Activated naive CD8-positive, alpha-beta T cell (primary cell): ENCODE measurements at regions not wholly inside any gene's neighbourhood (a gene's known extent, or its start where the extent isn't known, plus 50 kb on each side); places are given as distances from the start of the nearest gene placed in this dataset.
"Not testable (repeated sequence)": the region's sequence is repeated elsewhere in the genome, so short reads cannot be mapped to it uniquely, and the experiment has no call there.

Experiments used
- H3K27ac Mint-ChIP-seq: one replicate; pipeline ENCODE4 v1.8.0; 2021; ENCODE audit warnings: mixed read lengths
- H3K27me3 Mint-ChIP-seq: one replicate; pipeline ENCODE4 v1.8.0; 2021; ENCODE audit warnings: mixed read lengths
- H3K36me3 Mint-ChIP-seq: one replicate; pipeline ENCODE4 v1.8.0; 2021; ENCODE audit warnings: mixed read lengths
- H3K4me1 Mint-ChIP-seq: one replicate; pipeline ENCODE4 v1.8.0; 2021; ENCODE audit warnings: low read depth, mixed read lengths
- H3K4me3 Mint-ChIP-seq: one replicate; pipeline ENCODE4 v1.8.0; 2021; ENCODE audit warnings: mild to moderate bottlenecking, mixed read lengths
- H3K9me3 Mint-ChIP-seq: one replicate; pipeline ENCODE4 v1.8.0; 2021; ENCODE audit warnings: low read depth, mixed read lengths

DNA sequence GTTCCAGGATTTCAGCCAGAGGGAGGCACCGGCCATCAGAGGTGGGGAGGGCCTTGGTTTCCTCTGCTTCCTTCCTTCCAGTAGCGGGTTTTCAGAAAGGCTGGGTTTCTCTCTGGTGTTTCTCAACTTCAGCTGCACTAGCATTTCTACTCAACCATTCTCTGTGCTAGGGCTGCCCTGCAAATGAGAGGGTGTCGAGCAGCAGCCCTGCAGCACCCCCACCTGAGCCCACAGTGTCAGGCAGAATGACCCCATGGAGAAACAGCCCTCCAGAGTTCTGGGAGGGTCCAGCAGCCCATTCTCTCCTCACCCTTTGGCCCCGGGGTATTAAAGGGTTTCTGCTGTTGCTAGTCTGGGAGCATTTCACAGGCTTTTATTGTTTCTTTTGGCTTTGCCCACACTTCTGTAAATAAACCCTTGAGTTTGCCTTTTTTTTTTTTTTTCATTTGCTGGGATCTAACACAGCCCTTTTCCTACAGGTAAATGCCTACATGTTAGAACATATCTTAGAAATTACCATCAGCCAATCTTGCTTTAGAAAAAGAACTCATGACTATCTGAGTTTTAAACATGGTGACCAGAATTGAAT is 151.5 kb upstream of the VIPR2 start:
- H3K4me3 Mint-ChIP-seq, result no peak overlapping the region
- H3K36me3 Mint-ChIP-seq, result peaks cover 2% of the 10 kb centered on the region
- peaks cover 10% of the 10 kb centered on the region for H3K9me3 Mint-ChIP-seq
- H3K27me3 Mint-ChIP-seq, result peaks cover 16% of the 10 kb centered on the region
- H3K27ac Mint-ChIP-seq, result no peak overlapping the region
- H3K4me1 Mint-ChIP-seq, result no peaks in the 10 kb centered on the region

DNA sequence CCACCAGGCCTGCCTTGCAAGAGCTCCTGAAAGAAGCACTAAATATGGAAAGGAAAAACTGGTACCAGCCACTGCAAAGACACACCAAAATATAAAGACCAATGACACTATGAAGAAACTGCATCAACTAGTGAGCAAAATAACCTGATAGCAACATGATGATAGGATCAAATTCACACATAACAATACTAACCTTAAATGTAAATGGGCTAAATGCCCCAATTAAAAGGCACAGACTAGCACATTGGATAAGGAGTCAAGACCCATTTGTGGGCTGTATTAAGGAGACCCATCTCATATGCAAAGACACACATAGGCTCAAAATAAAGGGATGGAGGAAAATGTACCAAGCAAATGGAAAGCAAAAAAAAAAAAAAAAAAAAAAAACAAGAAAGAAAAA is 141.8 kb upstream of the VIPR2 start:
- Mint-ChIP-seq H3K9me3 (peaks cover 17% of the 10 kb centered on the region), H3K27me3 (peaks cover 20% of the 10 kb centered on the region)
- H3K4me1 Mint-ChIP-seq, H3K4me3 Mint-ChIP-seq, H3K27ac Mint-ChIP-seq, H3K36me3 Mint-ChIP-seq: not testable (repeated sequence)

DNA sequence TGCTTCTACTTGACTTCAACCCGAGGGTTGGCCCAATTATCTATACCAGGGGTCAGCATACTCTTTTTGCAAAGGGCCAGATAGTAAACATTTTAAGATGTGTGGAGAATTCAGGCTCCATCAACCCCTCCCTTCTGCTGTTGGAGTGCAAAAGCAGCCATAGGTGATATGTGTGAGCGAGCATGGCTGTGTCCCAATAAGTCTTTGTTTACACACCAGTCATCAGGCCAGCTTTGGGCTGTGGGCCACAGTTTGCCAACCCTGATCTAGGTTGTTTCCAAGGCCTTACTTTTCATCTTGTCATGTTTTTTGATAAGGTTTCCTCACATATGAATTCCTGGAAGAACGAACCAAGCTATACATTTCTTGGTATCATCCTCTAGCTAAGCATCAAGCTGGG is 136.9 kb upstream of the VIPR2 start:
- Mint-ChIP-seq H3K27ac (no peak overlapping the region), H3K27me3 (peaks cover 22% of the 10 kb centered on the region), H3K36me3 (no peaks in the 10 kb centered on the region), H3K4me3 (no peak overlapping the region), H3K9me3 (peaks cover 8% of the 10 kb centered on the region), H3K4me1 (no peaks in the 10 kb centered on the region)

DNA sequence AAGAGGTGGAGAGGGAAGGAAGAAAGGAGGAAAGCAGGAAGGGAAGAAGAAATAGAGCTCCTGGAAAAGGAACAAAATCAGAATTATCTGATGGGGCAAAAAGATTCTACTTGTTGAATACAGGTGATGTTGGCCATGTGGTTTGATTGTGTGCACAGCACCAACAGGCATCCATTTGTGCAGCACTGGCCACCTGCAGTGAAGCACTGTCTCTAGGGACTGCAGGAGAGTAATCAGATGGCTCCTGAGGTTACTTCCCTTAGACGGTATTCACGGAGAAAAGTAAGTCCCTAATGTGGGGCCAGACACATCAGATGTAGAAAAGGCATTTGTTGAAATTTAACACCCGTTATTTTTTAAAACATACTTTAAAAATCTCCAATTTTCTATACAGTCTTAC is 135.3 kb upstream of the VIPR2 start:
- Mint-ChIP-seq H3K27ac (no peak overlapping the region), H3K36me3 (no peaks in the 10 kb centered on the region), H3K27me3 (peaks cover 21% of the 10 kb centered on the region), H3K9me3 (no peaks in the 10 kb centered on the region), H3K4me1 (no peaks in the 10 kb centered on the region), H3K4me3 (no peak overlapping the region)

GRCh38 chr7:159272739-159273138 is 128.1 kb upstream of the VIPR2 start:
- Mint-ChIP-seq H3K27ac (no peak overlapping the region), H3K9me3 (peaks cover 22% of the 10 kb centered on the region), H3K4me3 (no peak overlapping the region), H3K36me3 (peaks cover 9% of the 10 kb centered on the region), H3K27me3 (peaks cover 9% of the 10 kb centered on the region), H3K4me1 (no peaks in the 10 kb centered on the region)

DNA sequence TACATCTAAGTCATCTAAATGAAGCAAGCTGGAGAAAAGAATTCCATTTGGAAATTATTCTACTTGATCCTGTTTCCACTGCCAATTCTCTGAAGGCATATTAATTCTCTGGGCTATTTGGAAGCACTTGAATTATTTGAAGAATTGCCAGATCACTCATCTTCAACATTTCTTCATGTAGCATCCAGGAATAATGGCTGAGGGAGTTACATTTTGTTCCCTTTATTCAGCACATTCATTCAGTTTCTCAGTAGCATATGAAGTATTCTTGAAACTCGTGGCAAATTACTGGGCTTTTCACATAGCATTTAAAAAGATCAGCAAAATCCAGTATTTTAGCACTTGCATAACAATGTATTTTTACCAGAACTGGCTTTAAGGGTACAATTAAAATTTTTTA is 127.1 kb upstream of the VIPR2 start:
- no peaks in the 10 kb centered on the region for H3K4me1 Mint-ChIP-seq
- no peak overlapping the region for H3K27ac Mint-ChIP-seq
- no peak overlapping the region for H3K4me3 Mint-ChIP-seq
- H3K9me3 Mint-ChIP-seq, result peaks cover 22% of the 10 kb centered on the region
- H3K27me3 Mint-ChIP-seq, result peaks cover 9% of the 10 kb centered on the region
- peaks cover 9% of the 10 kb centered on the region for H3K36me3 Mint-ChIP-seq

- Mint-ChIP-seq H3K4me1 (no peaks in the 10 kb centered on the region), H3K27me3 (peaks cover 3% of the 10 kb centered on the region), H3K4me3 (no peak overlapping the region), H3K27ac (no peak overlapping the region), H3K36me3 (peaks cover 9% of the 10 kb centered on the region), H3K9me3 (peaks cover 22% of the 10 kb centered on the region)
These were observed 125.1 kb upstream of the VIPR2 start for GRCh38 chr7:159269745-159270144.

GRCh38 chr7:159263430-159263829 is 118.8 kb upstream of the VIPR2 start:
- Mint-ChIP-seq H3K27ac (no peak overlapping the region), H3K4me3 (no peak overlapping the region), H3K9me3 (peaks cover 17% of the 10 kb centered on the region), H3K4me1 (no peaks in the 10 kb centered on the region), H3K36me3 (no peaks in the 10 kb centered on the region), H3K27me3 (peaks cover 5% of the 10 kb centered on the region)

DNA sequence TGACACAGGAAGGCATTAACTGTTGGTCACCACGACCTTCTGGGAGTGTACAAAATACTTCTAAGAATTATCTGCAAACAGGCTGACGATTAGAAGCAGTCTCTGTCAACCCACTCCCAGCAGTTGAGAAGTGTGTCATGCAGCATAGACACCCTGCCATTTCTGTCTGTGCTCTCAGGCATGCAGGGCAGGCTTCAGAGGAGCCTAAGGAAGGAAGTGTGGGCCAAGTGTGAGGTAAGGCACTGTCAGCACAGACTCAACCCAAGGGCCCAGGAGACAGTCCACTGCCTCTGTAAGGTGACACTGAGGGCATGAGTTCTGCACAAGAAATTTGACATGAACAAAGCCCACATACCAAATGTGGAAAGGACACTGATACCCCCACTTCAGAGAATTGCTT is 109.0 kb upstream of the VIPR2 start:
- no peaks in the 10 kb centered on the region for H3K36me3 Mint-ChIP-seq
- no peaks in the 10 kb centered on the region for H3K9me3 Mint-ChIP-seq
- H3K4me3 Mint-ChIP-seq, result no peak overlapping the region
- no peak overlapping the region for H3K27ac Mint-ChIP-seq
- no peaks in the 10 kb centered on the region for H3K4me1 Mint-ChIP-seq
- H3K27me3 Mint-ChIP-seq, result peaks cover 11% of the 10 kb centered on the region

- H3K27me3 Mint-ChIP-seq, result peaks cover 10% of the 10 kb centered on the region
- H3K4me3 Mint-ChIP-seq, result no peak overlapping the region
- no peaks in the 10 kb centered on the region for H3K36me3 Mint-ChIP-seq
- H3K27ac Mint-ChIP-seq, result no peak overlapping the region
- H3K4me1 Mint-ChIP-seq, result no peaks in the 10 kb centered on the region
- no peaks in the 10 kb centered on the region for H3K9me3 Mint-ChIP-seq
These were observed 105.8 kb upstream of the VIPR2 start for GRCh38 chr7:159250471-159250870.

- H3K27ac Mint-ChIP-seq, result no peak overlapping the region
- H3K4me1 Mint-ChIP-seq, result no peaks in the 10 kb centered on the region
- no peaks in the 10 kb centered on the region for H3K9me3 Mint-ChIP-seq
- H3K36me3 Mint-ChIP-seq, result no peaks in the 10 kb centered on the region
- H3K27me3 Mint-ChIP-seq, result peaks cover 12% of the 10 kb centered on the region
- no peak overlapping the region for H3K4me3 Mint-ChIP-seq
These were observed 105.0 kb upstream of the VIPR2 start for GRCh38 chr7:159249671-159250070.

- Mint-ChIP-seq H3K4me1 (no peaks in the 10 kb centered on the region), H3K36me3 (no peaks in the 10 kb centered on the region), H3K9me3 (no peaks in the 10 kb centered on the region), H3K27me3 (peaks cover 6% of the 10 kb centered on the region), H3K27ac (no peak overlapping the region), H3K4me3 (no peak overlapping the region)
These were observed 103.2 kb upstream of the VIPR2 start for GRCh38 chr7:159247910-159248309.

- Mint-ChIP-seq H3K9me3 (no peaks in the 10 kb centered on the region), H3K4me1 (no peaks in the 10 kb centered on the region), H3K36me3 (no peaks in the 10 kb centered on the region), H3K27me3 (peaks cover 7% of the 10 kb centered on the region), H3K27ac (no peak overlapping the region), H3K4me3 (no peak overlapping the region)
These were observed 102.2 kb upstream of the VIPR2 start for GRCh38 chr7:159246702-159247480.

- H3K4me3 Mint-ChIP-seq, result no peak overlapping the region
- H3K27ac Mint-ChIP-seq, result no peak overlapping the region
- H3K36me3 Mint-ChIP-seq, result no peaks in the 10 kb centered on the region
- H3K4me1 Mint-ChIP-seq, result no peaks in the 10 kb centered on the region
- H3K9me3 Mint-ChIP-seq, result peaks cover 3% of the 10 kb centered on the region
- peaks cover 11% of the 10 kb centered on the region for H3K27me3 Mint-ChIP-seq
These were observed 96.3 kb upstream of the VIPR2 start for GRCh38 chr7:159240962-159241361.

GRCh38 chr7:159239028-159239427 is 94.4 kb upstream of the VIPR2 start:
- H3K4me1 Mint-ChIP-seq, result no peaks in the 10 kb centered on the region
- no peaks in the 10 kb centered on the region for H3K36me3 Mint-ChIP-seq
- H3K27me3 Mint-ChIP-seq, result peaks cover 9% of the 10 kb centered on the region
- no peak overlapping the region for H3K4me3 Mint-ChIP-seq
- H3K27ac Mint-ChIP-seq, result no peak overlapping the region
- peaks cover 3% of the 10 kb centered on the region for H3K9me3 Mint-ChIP-seq

GRCh38 chr7:159238541-159238940 is 93.9 kb upstream of the VIPR2 start:
- no peaks in the 10 kb centered on the region for H3K36me3 Mint-ChIP-seq
- no peak overlapping the region for H3K4me3 Mint-ChIP-seq
- peaks cover 9% of the 10 kb centered on the region for H3K27me3 Mint-ChIP-seq
- H3K4me1 Mint-ChIP-seq, result no peaks in the 10 kb centered on the region
- no peak overlapping the region for H3K27ac Mint-ChIP-seq
- peaks cover 3% of the 10 kb centered on the region for H3K9me3 Mint-ChIP-seq
